Fibroblast of mammary gland (primary cell): ENCODE measurements at regions not wholly inside any gene's neighbourhood (a gene's known extent, or its start where the extent isn't known, plus 50 kb on each side); places are given as distances from the start of the nearest gene placed in this dataset.
"Not testable (repeated sequence)": the region's sequence is repeated elsewhere in the genome, so short reads cannot be mapped to it uniquely, and the experiment has no call there.

Experiments
- DNase-seq: peaks from one replicate; pipeline ENCODE4 v3.0.0-alpha.2; 2010; ENCODE audit warnings: low read depth
- H3K4me3 ChIP-seq: 2 replicates; pipeline ENCODE4 v1.5.1; 2011; ENCODE audit warnings: low read depth, mild to moderate bottlenecking, low read length, moderate library complexity; ENCODE audit not compliant: control insufficient read depth
- TF ChIP-seq, protein P1 (sequence below): conservative IDR thresholded peaks from 2 replicates; pipeline ENCODE4 v1.5.1; 2011; ENCODE audit warnings: low read depth, low read length, inconsistent platforms; ENCODE audit not compliant: control insufficient read depth, insufficient read depth

DNA sequence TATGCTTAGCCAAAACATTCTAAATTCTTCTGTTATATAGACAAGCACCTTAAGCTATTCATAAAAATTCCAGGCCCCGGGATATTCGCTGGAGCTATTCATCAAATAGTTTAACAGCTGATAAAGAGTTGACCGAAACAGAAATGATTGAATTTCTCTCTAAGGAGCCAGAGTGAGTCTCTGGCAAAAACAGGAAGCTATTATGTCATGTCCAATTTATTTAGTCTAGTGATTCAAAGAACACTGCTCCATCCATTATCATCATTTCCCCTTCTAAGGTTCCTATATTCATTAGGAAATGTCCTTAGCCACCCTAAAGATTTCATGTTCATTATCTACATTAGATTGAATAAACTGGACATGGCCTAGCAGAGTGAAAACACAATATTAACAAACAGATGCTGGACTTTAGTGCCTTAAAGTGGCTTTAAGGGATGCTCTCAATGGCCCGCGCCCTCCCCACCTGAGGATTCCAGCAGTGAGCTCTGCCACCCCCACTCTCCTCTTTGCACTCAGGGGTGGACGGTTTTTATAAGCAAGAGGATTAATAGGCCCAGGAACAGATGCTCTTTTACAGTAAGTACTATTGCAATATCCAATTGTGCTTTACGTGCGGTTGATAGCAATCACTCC is 122.1 kb upstream of the RGS1 start:
- TF ChIP-seq, protein P1, sequence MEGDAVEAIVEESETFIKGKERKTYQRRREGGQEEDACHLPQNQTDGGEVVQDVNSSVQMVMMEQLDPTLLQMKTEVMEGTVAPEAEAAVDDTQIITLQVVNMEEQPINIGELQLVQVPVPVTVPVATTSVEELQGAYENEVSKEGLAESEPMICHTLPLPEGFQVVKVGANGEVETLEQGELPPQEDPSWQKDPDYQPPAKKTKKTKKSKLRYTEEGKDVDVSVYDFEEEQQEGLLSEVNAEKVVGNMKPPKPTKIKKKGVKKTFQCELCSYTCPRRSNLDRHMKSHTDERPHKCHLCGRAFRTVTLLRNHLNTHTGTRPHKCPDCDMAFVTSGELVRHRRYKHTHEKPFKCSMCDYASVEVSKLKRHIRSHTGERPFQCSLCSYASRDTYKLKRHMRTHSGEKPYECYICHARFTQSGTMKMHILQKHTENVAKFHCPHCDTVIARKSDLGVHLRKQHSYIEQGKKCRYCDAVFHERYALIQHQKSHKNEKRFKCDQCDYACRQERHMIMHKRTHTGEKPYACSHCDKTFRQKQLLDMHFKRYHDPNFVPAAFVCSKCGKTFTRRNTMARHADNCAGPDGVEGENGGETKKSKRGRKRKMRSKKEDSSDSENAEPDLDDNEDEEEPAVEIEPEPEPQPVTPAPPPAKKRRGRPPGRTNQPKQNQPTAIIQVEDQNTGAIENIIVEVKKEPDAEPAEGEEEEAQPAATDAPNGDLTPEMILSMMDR = no peak
- no peak overlapping the region for H3K4me3 ChIP-seq
- DNase-seq = no peak

DNA sequence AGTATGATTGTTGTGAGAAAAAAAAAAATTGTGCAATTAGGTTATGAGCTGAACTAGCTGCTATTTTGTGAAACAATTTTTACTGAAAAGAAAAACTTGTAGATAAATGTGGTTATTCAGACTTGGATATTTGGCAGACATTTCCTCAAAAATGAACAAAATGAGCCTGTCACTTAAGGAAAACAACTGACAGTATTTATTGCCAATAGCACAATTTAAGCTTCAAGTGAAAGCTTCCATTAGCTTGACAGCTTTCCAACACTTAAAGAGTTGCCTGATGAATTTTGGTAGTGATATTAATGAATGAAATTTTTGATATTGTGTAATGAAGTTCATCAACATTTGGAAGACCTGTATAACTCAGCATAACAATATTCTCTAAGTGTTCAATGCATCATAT is 116.1 kb upstream of the RGS1 start:
- DNase-seq = no peak
- TF ChIP-seq, protein P1 = no peak
- no peak overlapping the region for H3K4me3 ChIP-seq

DNA sequence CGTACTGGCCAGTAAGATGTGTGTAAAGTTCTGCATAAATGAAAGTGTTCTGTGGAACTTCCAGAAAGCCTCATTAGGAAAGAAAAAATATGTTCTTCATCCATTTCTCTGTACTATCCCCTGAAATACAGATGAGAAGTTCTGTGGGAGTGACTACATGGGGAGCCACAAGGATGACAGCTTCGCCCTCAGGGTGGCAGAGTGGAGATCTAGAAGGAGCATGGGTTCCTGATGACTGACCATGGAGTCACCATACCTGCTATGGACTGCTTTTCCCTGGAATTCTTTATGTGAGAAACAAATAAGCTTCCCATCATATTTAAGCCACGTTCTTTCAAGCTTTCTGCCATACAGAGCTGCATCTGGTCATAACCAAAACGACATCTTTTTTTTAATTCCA is 113.9 kb upstream of the RGS1 start:
- DNase-seq = no peak
- TF ChIP-seq, protein P1 = no peak
- no peak overlapping the region for H3K4me3 ChIP-seq

DNA sequence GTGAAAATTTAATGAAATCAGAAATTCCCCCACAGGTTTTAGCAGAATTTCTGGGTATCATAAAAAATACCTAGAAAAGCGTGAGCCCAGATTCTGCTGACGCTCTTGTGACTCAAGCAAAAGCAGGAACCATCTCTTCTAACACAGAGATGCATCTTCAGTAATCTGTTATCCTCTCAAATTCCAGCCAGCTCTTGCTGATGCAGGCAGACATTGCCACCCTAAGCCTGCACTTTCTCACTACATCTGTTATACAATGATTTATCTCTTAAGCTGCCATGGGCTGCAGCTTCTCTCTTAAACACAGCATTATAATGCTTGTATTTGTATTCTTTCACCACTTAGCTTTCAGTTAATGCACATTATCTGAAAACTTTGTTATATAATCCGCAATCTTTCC is 113.0 kb upstream of the RGS1 start:
- DNase-seq = no peak
- no peak overlapping the region for H3K4me3 ChIP-seq
- TF ChIP-seq, protein P1 = no peak

DNA sequence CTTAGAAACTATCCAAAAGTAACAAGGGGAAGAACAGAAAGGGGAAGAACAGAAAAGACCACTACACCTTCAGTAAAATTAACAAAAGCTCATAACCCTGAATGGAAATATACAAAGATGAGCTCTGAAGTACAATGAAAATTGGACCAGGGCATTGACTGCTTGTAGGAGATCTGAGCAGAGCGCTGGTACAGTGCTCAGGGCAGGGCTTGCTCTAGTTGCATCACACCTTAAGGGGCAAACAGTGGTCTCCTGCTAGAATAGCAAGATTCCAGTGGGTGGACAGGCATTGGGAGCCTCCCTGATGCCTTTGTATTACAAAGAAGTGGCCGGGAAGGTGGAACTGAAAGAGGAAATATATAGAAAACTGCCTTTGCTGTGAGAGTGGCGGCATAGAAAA is 111.9 kb upstream of the RGS1 start:
- TF ChIP-seq, protein P1 = no peak
- no peak for DNase-seq
- H3K4me3 ChIP-seq = no peak overlapping the region

DNA sequence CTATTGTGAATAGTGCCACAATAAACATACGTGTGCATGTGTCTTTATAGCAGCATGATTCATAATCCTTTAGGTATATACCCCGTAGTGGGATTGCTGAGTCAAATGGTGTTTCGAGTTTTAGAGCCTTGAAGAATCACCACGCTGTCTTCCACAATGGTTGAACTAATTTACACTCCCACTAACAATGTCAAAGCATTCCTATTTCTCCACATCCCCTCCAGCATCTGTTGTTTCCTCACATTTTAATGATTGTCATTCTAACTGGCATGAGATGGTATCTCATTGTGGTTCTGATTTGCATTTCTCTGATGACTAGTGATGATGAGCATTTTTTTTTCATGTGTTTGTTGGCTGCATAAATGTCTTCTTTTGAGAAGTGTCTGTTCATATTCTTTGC is 110.4 kb upstream of the RGS1 start:
- not testable (repeated sequence) for DNase-seq, H3K4me3 ChIP-seq

DNA sequence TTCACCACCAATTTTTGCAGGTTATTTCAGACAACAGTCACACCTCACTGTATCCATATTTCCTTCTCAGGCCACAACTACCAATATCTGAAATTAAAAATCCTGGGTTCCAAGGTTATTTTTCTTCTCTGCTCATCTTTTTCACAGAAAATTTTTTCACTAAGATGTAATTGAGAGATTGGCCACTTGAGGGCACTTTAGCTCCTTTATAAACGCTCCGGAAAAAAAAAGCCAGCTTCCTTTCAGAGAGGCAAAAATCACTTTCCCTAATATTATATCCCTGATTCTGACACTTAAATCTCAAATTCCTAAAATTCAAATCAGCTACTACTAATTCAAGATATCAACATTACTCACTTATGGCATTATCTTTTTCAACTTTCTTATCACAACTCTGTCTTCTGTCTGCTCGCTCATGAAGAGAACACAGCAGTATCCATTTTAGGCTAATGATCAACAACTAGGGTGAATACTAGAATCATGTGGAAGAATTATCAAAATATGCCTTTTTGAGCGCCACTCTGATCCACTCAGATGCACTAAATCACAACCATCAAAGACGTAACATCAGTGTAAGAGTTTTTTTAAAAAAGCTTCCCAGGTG is 101.4 kb upstream of the RGS1 start:
- peak; percentile 43 for DNase-seq
- no peak overlapping the region for H3K4me3 ChIP-seq
- TF ChIP-seq, protein P1 = peak; percentile 49
